ENCODE measurements at regions not wholly inside any gene's neighbourhood (a gene's known extent, or its start where the extent isn't known, plus 50 kb on each side); places are given as distances from the start of the nearest gene placed in this dataset.

DNA sequence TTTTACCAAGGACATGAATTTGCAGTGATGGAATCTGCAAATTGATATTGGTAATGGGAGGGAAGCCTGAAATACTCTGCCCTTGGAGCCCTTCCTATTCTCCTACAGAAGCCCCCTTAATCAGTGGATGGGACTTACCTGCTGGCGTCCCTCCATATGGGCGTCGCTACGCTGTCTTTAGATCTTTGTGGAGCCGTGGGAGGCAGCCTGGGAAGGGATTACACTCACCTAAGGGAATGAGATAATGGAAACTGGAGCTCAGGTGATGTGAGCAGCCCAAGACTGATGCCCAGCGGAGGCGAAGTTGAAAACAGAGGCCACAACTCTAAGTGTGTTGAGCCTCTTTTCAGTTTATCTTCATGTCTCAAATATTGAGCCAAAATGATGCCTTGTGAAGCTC is 306.6 kb downstream of the MYCN start:
- TF ChIP-seq, protein P1, sequence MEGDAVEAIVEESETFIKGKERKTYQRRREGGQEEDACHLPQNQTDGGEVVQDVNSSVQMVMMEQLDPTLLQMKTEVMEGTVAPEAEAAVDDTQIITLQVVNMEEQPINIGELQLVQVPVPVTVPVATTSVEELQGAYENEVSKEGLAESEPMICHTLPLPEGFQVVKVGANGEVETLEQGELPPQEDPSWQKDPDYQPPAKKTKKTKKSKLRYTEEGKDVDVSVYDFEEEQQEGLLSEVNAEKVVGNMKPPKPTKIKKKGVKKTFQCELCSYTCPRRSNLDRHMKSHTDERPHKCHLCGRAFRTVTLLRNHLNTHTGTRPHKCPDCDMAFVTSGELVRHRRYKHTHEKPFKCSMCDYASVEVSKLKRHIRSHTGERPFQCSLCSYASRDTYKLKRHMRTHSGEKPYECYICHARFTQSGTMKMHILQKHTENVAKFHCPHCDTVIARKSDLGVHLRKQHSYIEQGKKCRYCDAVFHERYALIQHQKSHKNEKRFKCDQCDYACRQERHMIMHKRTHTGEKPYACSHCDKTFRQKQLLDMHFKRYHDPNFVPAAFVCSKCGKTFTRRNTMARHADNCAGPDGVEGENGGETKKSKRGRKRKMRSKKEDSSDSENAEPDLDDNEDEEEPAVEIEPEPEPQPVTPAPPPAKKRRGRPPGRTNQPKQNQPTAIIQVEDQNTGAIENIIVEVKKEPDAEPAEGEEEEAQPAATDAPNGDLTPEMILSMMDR (IDR thresholded peaks at IDR 0.05) = no peak
- no peak for TF ChIP-seq POLR2A (IDR thresholded peaks at IDR 0.05)
